CD14-positive monocyte (primary cell): ENCODE measurements at regions not wholly inside any gene's neighbourhood (a gene's known extent, or its start where the extent isn't known, plus 50 kb on each side); places are given as distances from the start of the nearest gene placed in this dataset.

Experiments used
- DNase-seq, 3 donors: peaks; one replicate each; pipeline ENCODE4 v3.0.0-alpha.2; 2011 to 2022
- H2AFZ ChIP-seq: 2 replicates; pipeline ENCODE4 v1.6.0; 2012; ENCODE audit warnings: mild to moderate bottlenecking, low read depth, low read length, inconsistent platforms; ENCODE audit not compliant: insufficient read depth, poor library complexity, severe bottlenecking
- H3K27ac ChIP-seq, 2 donors: 1 replicate in 1 of 2; 2 replicates in 1 of 2; pipeline ENCODE4 v1.5.1; 2012 to 2013; ENCODE audit warnings: low read length in 2 of 2, control low read depth in 1 of 2, inconsistent platforms in 1 of 2, low read depth in 1 of 2, mild to moderate bottlenecking in 1 of 2
- H3K27me3 ChIP-seq, 2 donors: one replicate each; pipeline versions ENCODE4 v1.6.0 to v1.6.1; 2011 to 2013; ENCODE audit warnings: low read length in 2 of 2; ENCODE audit not compliant: control insufficient read depth in 2 of 2, insufficient read depth in 2 of 2
- H3K36me3 ChIP-seq, 2 donors: replicated peaks in 1 of 2; 1 replicate in 1 of 2; 2 replicates in 1 of 2; pipeline versions ENCODE4 v1.5.1 to v1.6.1; 2012 to 2013; ENCODE audit warnings: low read length in 2 of 2, control low read depth in 1 of 2, inconsistent platforms in 1 of 2, mild to moderate bottlenecking in 1 of 2; ENCODE audit not compliant: insufficient read depth in 2 of 2, control insufficient read depth in 1 of 2
- H3K4me1 ChIP-seq, 2 donors: 1 replicate in 1 of 2; 2 replicates in 1 of 2; pipeline versions ENCODE4 v1.5.1 to v1.6.1; 2012 to 2013; ENCODE audit warnings: low read length in 2 of 2, control low read depth in 1 of 2, inconsistent platforms in 1 of 2, mild to moderate bottlenecking in 1 of 2, moderate library complexity in 1 of 2; ENCODE audit not compliant: insufficient read depth in 2 of 2, control insufficient read depth in 1 of 2
- H3K4me2 ChIP-seq: replicated peaks from 2 replicates; pipeline ENCODE3; 2012; ENCODE audit warnings: low read length, moderate library complexity, mild to moderate bottlenecking; ENCODE audit not compliant: poor library complexity, severe bottlenecking; ENCODE audit errors: extremely low read depth
- H3K4me3 ChIP-seq, 3 experiments: fragments of 200-600 bp in 1 of 3; sonication (generic) in 1 of 3; replicated peaks in 1 of 3; 1 replicate in 2 of 3; 2 replicates in 1 of 3; pipeline ENCODE4 v1.5.1; 2011 to 2013; ENCODE audit warnings: low read length in 3 of 3, mild to moderate bottlenecking in 3 of 3, control low read depth in 2 of 3, low read depth in 2 of 3, inconsistent platforms in 1 of 3, moderate library complexity in 1 of 3
- H3K79me2 ChIP-seq: 2 replicates; pipeline ENCODE4 v1.6.0; 2012; ENCODE audit warnings: mild to moderate bottlenecking, control low read depth, inconsistent platforms, low read length, moderate library complexity; ENCODE audit not compliant: insufficient read depth
- H3K9ac ChIP-seq: 2 replicates; pipeline ENCODE4 v1.6.0; 2017; ENCODE audit warnings: low read length, mild to moderate bottlenecking; ENCODE audit not compliant: insufficient read depth, poor library complexity, severe bottlenecking
- H3K9me3 ChIP-seq, 2 donors: replicated peaks in 1 of 2; 1 replicate in 1 of 2; 2 replicates in 1 of 2; pipeline versions ENCODE4 v1.5.1 to v1.6.1; 2012 to 2013; ENCODE audit warnings: low read length in 2 of 2, control low read depth in 1 of 2; ENCODE audit not compliant: control insufficient read depth in 1 of 2, insufficient read depth in 1 of 2
- H4K20me1 ChIP-seq: 2 replicates; pipeline ENCODE4 v1.6.0; 2012; ENCODE audit warnings: mild to moderate bottlenecking, low read length, control low read depth, moderate library complexity; ENCODE audit not compliant: insufficient read depth
- H3K27ac Mint-ChIP-seq, 7 donors: one replicate each; pipeline ENCODE4 v1.8.0; 2020; ENCODE audit warnings: mild to moderate bottlenecking in 7 of 7, mixed read lengths in 7 of 7, moderate library complexity in 6 of 7, inconsistent platforms in 2 of 7
- H3K27me3 Mint-ChIP-seq, 3 donors: one replicate each; pipeline ENCODE4 v1.8.0; 2021 to 2022; ENCODE audit warnings: low read depth in 3 of 3, mild to moderate bottlenecking in 3 of 3, mixed read lengths in 3 of 3, moderate library complexity in 3 of 3, inconsistent platforms in 1 of 3
- H3K36me3 Mint-ChIP-seq, 2 donors: one replicate each; pipeline ENCODE4 v1.8.0; 2020; ENCODE audit warnings: mixed read lengths in 2 of 2, inconsistent platforms in 1 of 2, mild to moderate bottlenecking in 1 of 2
- H3K4me1 Mint-ChIP-seq: one replicate; pipeline ENCODE4 v1.8.0; 2020; ENCODE audit warnings: mild to moderate bottlenecking, mixed read lengths
- H3K4me3 Mint-ChIP-seq, 2 donors: one replicate each; pipeline ENCODE4 v1.8.0; 2020; ENCODE audit warnings: mild to moderate bottlenecking in 2 of 2, mixed read lengths in 2 of 2, moderate library complexity in 1 of 2
- H3K9me3 Mint-ChIP-seq, 7 donors: one replicate each; pipeline ENCODE4 v1.8.0; 2020 to 2022; ENCODE audit warnings: mixed read lengths in 7 of 7, mild to moderate bottlenecking in 6 of 7, moderate library complexity in 6 of 7, inconsistent platforms in 2 of 7
- WGBS: methylation state at CpG from one replicate; pipeline ENCODE4 v1.1.5; 2013; ENCODE audit warnings: missing lambda C conversion rate; ENCODE audit not compliant: insufficient coverage; 5-methylcytosine and 5-hydroxymethylcytosine counted together
- intact Hi-C, 2 donors: fragments of 100-400 bp; cut with micrococcal nuclease; formaldehyde crosslinking; loops; one replicate each; pipeline versions ENCODE4 v1.15.0 to v1.15.1; 2023
- TF ChIP-seq, protein P1 (sequence below): fragments of 200-600 bp; IDR thresholded peaks from one replicate; pipeline ENCODE4 v1.8.0; 2022; ENCODE audit warnings: antibody characterized with exemption, mild to moderate bottlenecking

DNA sequence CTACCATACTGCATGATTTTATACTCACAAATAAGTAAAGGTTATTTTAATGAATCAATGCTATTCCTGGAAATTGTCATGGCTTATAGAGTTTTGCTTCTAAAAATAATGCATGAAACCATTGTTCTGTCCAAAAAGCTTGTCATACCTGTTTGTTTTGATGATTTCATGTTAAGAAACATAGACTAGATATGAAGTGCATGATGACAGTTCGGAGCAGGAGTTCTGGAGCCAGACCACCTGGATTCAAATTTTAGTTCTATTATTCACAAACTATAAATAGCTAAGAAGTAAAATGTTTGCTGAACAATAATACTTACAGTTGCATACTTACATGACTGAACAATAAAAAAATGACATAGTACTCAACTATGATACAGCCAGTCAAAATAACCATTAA lies 107.0 kb upstream of the AKR1E2 start:
- no peaks in the 10 kb centered on the region for H3K36me3 Mint-ChIP-seq
- H3K9me3 Mint-ChIP-seq: peaks cover 0 to 2% (median 0%) of the 10 kb centered on the region in 7 donors
- H3K4me3 ChIP-seq: no peak overlapping the region
- intact Hi-C loops: no loop called here
- H4K20me1 ChIP-seq: no peaks in the 10 kb centered on the region
- TF ChIP-seq, protein P1, sequence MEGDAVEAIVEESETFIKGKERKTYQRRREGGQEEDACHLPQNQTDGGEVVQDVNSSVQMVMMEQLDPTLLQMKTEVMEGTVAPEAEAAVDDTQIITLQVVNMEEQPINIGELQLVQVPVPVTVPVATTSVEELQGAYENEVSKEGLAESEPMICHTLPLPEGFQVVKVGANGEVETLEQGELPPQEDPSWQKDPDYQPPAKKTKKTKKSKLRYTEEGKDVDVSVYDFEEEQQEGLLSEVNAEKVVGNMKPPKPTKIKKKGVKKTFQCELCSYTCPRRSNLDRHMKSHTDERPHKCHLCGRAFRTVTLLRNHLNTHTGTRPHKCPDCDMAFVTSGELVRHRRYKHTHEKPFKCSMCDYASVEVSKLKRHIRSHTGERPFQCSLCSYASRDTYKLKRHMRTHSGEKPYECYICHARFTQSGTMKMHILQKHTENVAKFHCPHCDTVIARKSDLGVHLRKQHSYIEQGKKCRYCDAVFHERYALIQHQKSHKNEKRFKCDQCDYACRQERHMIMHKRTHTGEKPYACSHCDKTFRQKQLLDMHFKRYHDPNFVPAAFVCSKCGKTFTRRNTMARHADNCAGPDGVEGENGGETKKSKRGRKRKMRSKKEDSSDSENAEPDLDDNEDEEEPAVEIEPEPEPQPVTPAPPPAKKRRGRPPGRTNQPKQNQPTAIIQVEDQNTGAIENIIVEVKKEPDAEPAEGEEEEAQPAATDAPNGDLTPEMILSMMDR: no peak
- H3K27ac Mint-ChIP-seq: no peak overlapping the region
- H3K4me1 ChIP-seq: no peaks in the 10 kb centered on the region
- no peaks in the 10 kb centered on the region for H3K79me2 ChIP-seq
- no peak overlapping the region for H2AFZ ChIP-seq
- no peak overlapping the region for H3K9ac ChIP-seq
- no peaks in the 10 kb centered on the region for H3K36me3 ChIP-seq
- no peaks in the 10 kb centered on the region for H3K9me3 ChIP-seq
- H3K27me3 Mint-ChIP-seq: peaks cover 0 to 3% (median 2%) of the 10 kb centered on the region in 3 donors
- H3K27me3 ChIP-seq: no peaks in the 10 kb centered on the region
- no CpG with 5 or more reads among the region's 1 CpG for WGBS
- no peak for DNase-seq
- no peak overlapping the region for H3K4me2 ChIP-seq
- no peak overlapping the region for H3K27ac ChIP-seq
- no peaks in the 10 kb centered on the region for H3K4me1 Mint-ChIP-seq
- no peak overlapping the region for H3K4me3 Mint-ChIP-seq

DNA sequence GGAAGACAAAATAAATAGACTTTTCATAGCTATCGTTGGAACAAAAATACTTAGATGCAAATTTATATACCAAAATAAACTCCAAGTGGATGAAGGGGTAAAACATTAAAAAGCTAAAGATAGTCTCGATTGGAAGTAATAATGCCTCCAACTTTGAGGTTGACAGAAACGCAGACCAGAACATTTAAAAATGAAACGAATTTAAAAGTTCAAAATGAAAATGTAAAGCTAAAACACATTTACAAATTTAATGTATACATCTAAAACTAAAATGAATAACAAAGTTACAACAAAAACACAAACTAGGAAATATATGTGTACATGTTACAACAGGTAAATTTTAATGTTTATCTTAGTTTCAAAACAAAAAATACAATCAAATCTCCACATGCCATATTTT lies 107.5 kb upstream of the AKR1E2 start:
- H3K36me3 ChIP-seq: no peaks in the 10 kb centered on the region
- TF ChIP-seq, protein P1: no peak
- no peak overlapping the region for H3K27ac ChIP-seq
- Mint-ChIP-seq H3K9me3 (peaks cover 0 to 2% (median 0%) of the 10 kb centered on the region in 7 donors), H3K27me3 (peaks cover 0 to 3% (median 2%) of the 10 kb centered on the region in 3 donors), H3K4me3 (no peak overlapping the region), H3K27ac (no peak overlapping the region), H3K36me3 (no peaks in the 10 kb centered on the region), H3K4me1 (no peaks in the 10 kb centered on the region)
- no peak overlapping the region for H2AFZ ChIP-seq
- H3K9me3 ChIP-seq: no peaks in the 10 kb centered on the region
- H3K4me1 ChIP-seq: no peaks in the 10 kb centered on the region
- no peak overlapping the region for H3K4me2 ChIP-seq
- intact Hi-C loops: no loop called here
- 80% methylated on average over 1 of the region's 4 CpGs for WGBS
- no peaks in the 10 kb centered on the region for H3K79me2 ChIP-seq
- no peaks in the 10 kb centered on the region for H4K20me1 ChIP-seq
- H3K9ac ChIP-seq: no peak overlapping the region
- no peak for DNase-seq
- no peak overlapping the region for H3K4me3 ChIP-seq
- H3K27me3 ChIP-seq: no peaks in the 10 kb centered on the region
